H1 (cell line): ENCODE measurements at regions not wholly inside any gene's neighbourhood (a gene's known extent, or its start where the extent isn't known, plus 50 kb on each side); places are given as distances from the start of the nearest gene placed in this dataset.

Experiments
- CTCF ChIA-PET: fragments of 300-600 bp; sonication (Branson Sonifier 250); formaldehyde crosslinking; loops from one replicate; lab custom pipeline; 2021; ENCODE audit not compliant: partially characterized antibody; lab: Charles Lee
- POLR2A ChIA-PET: fragments of 300-600 bp; sonication (Branson Sonifier 250); formaldehyde crosslinking; loops from one replicate; lab custom pipeline; 2021; ENCODE audit warnings: inconsistent platforms; ENCODE audit not compliant: partially characterized antibody; lab: Charles Lee
- DNase-seq, 2 experiments: peaks; one replicate each; pipeline versions ENCODE4 v3.0.0 to v3.0.0-alpha.2; 2010 to 2022; ENCODE audit warnings: low spot score in 2 of 2, low read depth in 1 of 2, mixed read lengths in 1 of 2
- FAIRE-seq: peaks from 2 replicates; lab custom pipeline; 2011; peaks lifted over from hg19 to GRCh38; lab: Jason Lieb, UNC
- H2AFZ ChIP-seq: 2 replicates; pipeline ENCODE4 v1.8.1; 2012; ENCODE audit warnings: low read length, inconsistent platforms
- H2AK5ac ChIP-seq: 2 replicates; pipeline ENCODE4 v1.6.1; 2013; ENCODE audit warnings: low read depth, low read length
- H2BK120ac ChIP-seq: replicated peaks from 2 replicates; pipeline ENCODE3; 2013; ENCODE audit warnings: low read depth, low read length, inconsistent platforms
- H2BK12ac ChIP-seq: 2 replicates; pipeline ENCODE4 v1.6.1; 2013; ENCODE audit warnings: low read depth, low read length
- H2BK15ac ChIP-seq: 2 replicates; pipeline ENCODE4 v1.6.1; 2013; ENCODE audit warnings: low read length
- H2BK20ac ChIP-seq: 2 replicates; pipeline ENCODE4 v1.6.1; 2013; ENCODE audit warnings: low read length
- H2BK5ac ChIP-seq: 2 replicates; pipeline ENCODE4 v1.6.1; 2013; ENCODE audit warnings: low read depth, low read length
- H3K14ac ChIP-seq: 2 replicates; pipeline ENCODE4 v1.6.1; 2013; ENCODE audit warnings: inconsistent platforms; ENCODE audit not compliant: insufficient read length
- H3K18ac ChIP-seq: 2 replicates; pipeline ENCODE4 v1.6.1; 2013; ENCODE audit warnings: low read length; ENCODE audit errors: extremely low read depth
- H3K23ac ChIP-seq: 2 replicates; pipeline ENCODE4 v1.6.1; 2013; ENCODE audit warnings: inconsistent platforms; ENCODE audit not compliant: insufficient read length
- H3K23me2 ChIP-seq: 2 replicates; pipeline ENCODE4 v1.6.1; 2013; ENCODE audit warnings: low read depth, low read length
- H3K27ac ChIP-seq: 2 replicates; pipeline ENCODE4 v1.6.1; 2011; ENCODE audit warnings: low read depth, low read length, inconsistent platforms
- H3K27me3 ChIP-seq, 4 experiments: replicated peaks in 1 of 4; 1 replicate in 1 of 4; 2 replicates in 3 of 4; pipeline versions ENCODE4 v1.6.1 to v1.8.1; 2011 to 2013; ENCODE audit warnings: low read length in 3 of 4, mild to moderate bottlenecking in 3 of 4, inconsistent platforms in 2 of 4, mixed read lengths in 2 of 4, moderate library complexity in 1 of 4; ENCODE audit not compliant: control insufficient read depth in 3 of 4, insufficient read depth in 3 of 4; ENCODE audit errors: extremely low read depth in 1 of 4
- H3K36me3 ChIP-seq, 4 experiments: 2 replicates each; pipeline versions ENCODE4 v1.6.1 to v1.8.1; 2011 to 2013; ENCODE audit warnings: mild to moderate bottlenecking in 4 of 4, low read length in 3 of 4, moderate library complexity in 2 of 4, control low read depth in 1 of 4, inconsistent platforms in 1 of 4; ENCODE audit not compliant: insufficient read depth in 4 of 4, control insufficient read depth in 2 of 4
- H3K4ac ChIP-seq: replicated peaks from 2 replicates; pipeline ENCODE3; 2013; ENCODE audit warnings: low read length, low read depth, mixed read lengths, inconsistent platforms; ENCODE audit not compliant: insufficient read length
- H3K4me1 ChIP-seq, 4 experiments: replicated peaks in 1 of 4; 1 replicate in 1 of 4; 2 replicates in 3 of 4; pipeline versions ENCODE4 v1.6.1 to v1.8.1; 2011 to 2013; ENCODE audit warnings: low read length in 3 of 4, inconsistent platforms in 2 of 4, mixed read lengths in 1 of 4; ENCODE audit not compliant: insufficient read depth in 4 of 4, control insufficient read depth in 3 of 4
- H3K4me2 ChIP-seq, 2 experiments: 2 replicates each; pipeline versions ENCODE4 v1.6.1 to v1.8.1; 2011 to 2013; ENCODE audit warnings: low read depth in 2 of 2, low read length in 2 of 2, control low read depth in 1 of 2, inconsistent platforms in 1 of 2, mild to moderate bottlenecking in 1 of 2; ENCODE audit not compliant: insufficient read depth in 1 of 2
- H3K4me3 ChIP-seq, 4 experiments: fragments of 200-600, 300-600 bp in 1 of 4; sonication (generic), shearing (Covaris generic), sonication (Bioruptor Twin) in 1 of 4; 2 replicates each; pipeline versions ENCODE4 v1.5.1 to v1.8.1; 2011 to 2016; ENCODE audit warnings: low read length in 4 of 4, low read depth in 3 of 4, control low read depth in 2 of 4, inconsistent platforms in 2 of 4, mild to moderate bottlenecking in 2 of 4, mixed read lengths in 1 of 4, moderate library complexity in 1 of 4; ENCODE audit not compliant: insufficient read depth in 2 of 4; ENCODE audit errors: extremely low read depth in 1 of 4
- H3K56ac ChIP-seq: replicated peaks from 2 replicates; pipeline ENCODE3; 2013; ENCODE audit warnings: low read depth, mild to moderate bottlenecking, mixed read lengths, low read length, inconsistent platforms; ENCODE audit not compliant: insufficient read length
- H3K79me1 ChIP-seq: 2 replicates; pipeline ENCODE4 v1.6.1; 2013; ENCODE audit warnings: low read depth, low read length, control low read depth
- H3K79me2 ChIP-seq, 2 experiments: 2 replicates each; pipeline versions ENCODE4 v1.6.1 to v1.8.1; 2012 to 2013; ENCODE audit warnings: low read length in 2 of 2, mild to moderate bottlenecking in 2 of 2, inconsistent platforms in 1 of 2; ENCODE audit not compliant: insufficient read depth in 2 of 2, control insufficient read depth in 1 of 2
- H3K9ac ChIP-seq, 4 experiments: replicated peaks in 1 of 4; 1 replicate in 1 of 4; 2 replicates in 3 of 4; pipeline versions ENCODE4 v1.6.1 to v1.8.1; 2011 to 2013; ENCODE audit warnings: low read depth in 3 of 4, low read length in 3 of 4, control low read depth in 2 of 4, mild to moderate bottlenecking in 2 of 4, moderate library complexity in 2 of 4, inconsistent platforms in 1 of 4; ENCODE audit errors: extremely low read depth in 1 of 4
- H3K9me3 ChIP-seq, 2 experiments: 2 replicates each; pipeline versions ENCODE4 v1.6.1 to v1.8.1; 2012 to 2013; ENCODE audit warnings: mild to moderate bottlenecking in 2 of 2, moderate library complexity in 2 of 2, control low read depth in 1 of 2, inconsistent platforms in 1 of 2, low read depth in 1 of 2, low read length in 1 of 2, mixed read lengths in 1 of 2; ENCODE audit not compliant: insufficient read depth in 2 of 2
- H4K20me1 ChIP-seq, 2 experiments: replicated peaks in 1 of 2; 2 replicates each; pipeline versions ENCODE3 to v1.8.1; 2011 to 2013; ENCODE audit warnings: inconsistent platforms in 2 of 2, low read length in 2 of 2, mild to moderate bottlenecking in 1 of 2; ENCODE audit not compliant: insufficient read depth in 2 of 2, control insufficient read depth in 1 of 2
- H4K5ac ChIP-seq: 2 replicates; pipeline ENCODE4 v1.6.1; 2013; ENCODE audit warnings: low read length, low read depth, mixed read lengths, inconsistent platforms; ENCODE audit not compliant: insufficient read length
- H4K8ac ChIP-seq: 2 replicates; pipeline ENCODE4 v1.8.0; 2013; ENCODE audit warnings: mild to moderate bottlenecking, moderate library complexity, low read length, inconsistent platforms; ENCODE audit not compliant: insufficient read depth; ENCODE audit errors: extremely low read depth
- H4K91ac ChIP-seq: replicated peaks from 2 replicates; pipeline ENCODE3; 2013; ENCODE audit warnings: low read length, mixed read lengths, inconsistent platforms; ENCODE audit not compliant: insufficient read length
- BRCA1 ChIP-seq: IDR thresholded peaks from 2 replicates; pipeline ENCODE4 v1.6.1; 2012; ENCODE audit warnings: low read depth, low read length, improper control_type of control experiment
- CBX8 ChIP-seq: fragments of 300-800, 300-1000 bp; sonication (generic); IDR thresholded peaks from 2 replicates; pipeline ENCODE4 v1.7.1; 2016; ENCODE audit warnings: low read depth, low read length, borderline replicate concordance
- CHD1 ChIP-seq: IDR thresholded peaks from 2 replicates; pipeline ENCODE4 v1.6.1; 2012; ENCODE audit warnings: low read depth, low read length, improper control_type of control experiment
- CREB1 ChIP-seq: IDR thresholded peaks from 2 replicates; pipeline ENCODE4 v1.6.1; 2012; ENCODE audit warnings: inconsistent platforms
- HDAC2 ChIP-seq, 2 experiments: fragments of 300-600 bp in 1 of 2; sonication (generic) in 1 of 2; IDR thresholded peaks; 2 replicates each; pipeline ENCODE4 v1.6.1; 2011 to 2012; ENCODE audit warnings: low read depth in 2 of 2, low read length in 2 of 2, mild to moderate bottlenecking in 2 of 2, moderate library complexity in 2 of 2, borderline replicate concordance in 1 of 2, inconsistent platforms in 1 of 2
- JUND ChIP-seq: IDR thresholded peaks from 2 replicates; pipeline ENCODE4 v1.6.1; 2011; ENCODE audit warnings: mild to moderate bottlenecking, improper control_type of control experiment, low read length
- MAFK ChIP-seq: IDR thresholded peaks from 2 replicates; pipeline ENCODE4 v1.6.1; 2012; ENCODE audit warnings: low read depth, mild to moderate bottlenecking, improper control_type of control experiment, low read length
- MAX ChIP-seq: IDR thresholded peaks from 2 replicates; pipeline ENCODE4 v1.6.1; 2012; ENCODE audit warnings: inconsistent platforms
- NRF1 ChIP-seq: IDR thresholded peaks from 2 replicates; pipeline ENCODE4 v1.6.1; 2011; ENCODE audit warnings: mild to moderate bottlenecking, low read depth, low read length, improper control_type of control experiment
- PHF8 ChIP-seq: fragments of 200-600 bp; sonication (generic); conservative IDR thresholded peaks from 2 replicates; pipeline ENCODE4 v1.7.1; 2012; ENCODE audit warnings: low read depth, mild to moderate bottlenecking, inconsistent platforms, low read length, moderate library complexity
- POLR2AphosphoS5 ChIP-seq: IDR thresholded peaks from 2 replicates; pipeline ENCODE4 v1.6.1; 2011; ENCODE audit warnings: low read depth, low read length
- SIRT6 ChIP-seq: IDR thresholded peaks from one replicate; pipeline ENCODE4 v1.7.1; 2012; ENCODE audit warnings: low read length, inconsistent platforms
- SUZ12 ChIP-seq: fragments of 200-600 bp; sonication (generic); IDR thresholded peaks from 2 replicates; pipeline ENCODE4 v1.6.1; 2012; ENCODE audit warnings: mild to moderate bottlenecking, inconsistent platforms, low read length, moderate library complexity, mixed read lengths
- TCF12 ChIP-seq: IDR thresholded peaks from 2 replicates; pipeline ENCODE4 v1.6.1; 2011; ENCODE audit warnings: low read depth, mild to moderate bottlenecking, low read length
- WGBS, 2 experiments: shearing (Covaris generic) in 1 of 2; methylation state at CpG; one replicate each; pipeline versions ENCODE4 v1.1.6 to v1.1.7; 2013 to 2015; ENCODE audit warnings: low lambda C conversion rate in 2 of 2, mixed read lengths in 2 of 2, inconsistent platforms in 1 of 2, low coverage in 1 of 2, missing lambda C conversion rate in 1 of 2; ENCODE audit not compliant: insufficient replicate concordance in 2 of 2, insufficient coverage in 1 of 2, insufficient read length in 1 of 2; ENCODE audit errors: extremely low coverage in 1 of 2, missing lambda C conversion rate in 1 of 2; 5-methylcytosine and 5-hydroxymethylcytosine counted together

GRCh38 chr11:27218421-27219038, 144.5 kb downstream of the CCDC34 start:
- DNase-seq (peak in 1 of 2 experiments; percentile 39), FAIRE-seq (no peak)
- no peak overlapping the region for H2BK12ac ChIP-seq
- peak overlapping the region in 2 of 4 experiments; percentile 22 to 50; a peak in 2 of 8 replicates for H3K4me3 ChIP-seq
- H3K9ac ChIP-seq = no peak overlapping the region
- no peak overlapping the region for H2BK15ac ChIP-seq
- no peak overlapping the region for H3K14ac ChIP-seq
- H3K56ac ChIP-seq = no peak overlapping the region
- no peak overlapping the region for H3K27ac ChIP-seq
- no peaks in the 10 kb centered on the region for H3K79me2 ChIP-seq
- no peaks in the 10 kb centered on the region for H3K79me1 ChIP-seq
- no peak overlapping the region for H2AFZ ChIP-seq
- H4K20me1 ChIP-seq = no peaks in the 10 kb centered on the region
- H2BK20ac ChIP-seq = no peak overlapping the region
- no peak overlapping the region for H4K5ac ChIP-seq
- peaks cover 0 to 3% of the 10 kb centered on the region in 2 experiments; a peak in 1 of 4 replicates for H3K9me3 ChIP-seq
- no peak overlapping the region for H2BK120ac ChIP-seq
- ChIA-PET POLR2A (interaction anchor here (1.4 to 2.8 kb wide), 3 partner anchors 10 to 271 kb away, joined by 4 to 11 read pairs (median 6); no protein-coding TSS in a partner anchor), CTCF (interaction anchor here (0.6 to 1.2 kb wide), 4 partner anchors 9 to 85 kb away, joined by 3 to 5 read pairs (median 4); no protein-coding TSS in a partner anchor)
- 91% methylated on average over 3 of the region's 3 CpGs; no CpG with 5 or more reads in 1 of the 2 experiments for WGBS, 2 experiments
- H3K36me3 ChIP-seq = peaks cover 0 to 10% (median 0%) of the 10 kb centered on the region in 4 experiments; a peak in 3 of 8 replicates
- H2AK5ac ChIP-seq = no peak overlapping the region
- no peak overlapping the region for H4K8ac ChIP-seq
- no peak overlapping the region for H3K18ac ChIP-seq
- peaks cover 0 to 18% (median 1%) of the 10 kb centered on the region in 4 experiments; a peak in 1 of 7 replicates for H3K4me1 ChIP-seq
- H3K23ac ChIP-seq = no peak overlapping the region
- H4K91ac ChIP-seq = no peak overlapping the region
- H3K4ac ChIP-seq = no peak overlapping the region
- H3K23me2 ChIP-seq = no peaks in the 10 kb centered on the region; the same call in 1 of the 2 replicates
- H3K27me3 ChIP-seq = no peaks in the 10 kb centered on the region
- H3K4me2 ChIP-seq = peak overlapping the region in 1 of 2 experiments; percentile 41; a peak in 2 of 4 replicates
- H2BK5ac ChIP-seq = no peak overlapping the region
- TF ChIP-seq CREB1 (no peak), PHF8 (no peak), MAX (no peak), HDAC2 (IDR thresholded peaks at IDR 0.05; ENCODE audit: borderline replicate concordance in 1 of 2, low read depth in 2 of 2, low read length in 2 of 2) (no peak), SUZ12 (no peak), CBX8 (no peak), POLR2AphosphoS5 (no peak), JUND (no peak), CHD1 (no peak), BRCA1 (no peak), TCF12 (no peak), NRF1 (no peak), SIRT6 (no peak), MAFK (no peak)
